OCI-LY7 (cell line): ENCODE measurements at regions not wholly inside any gene's neighbourhood (a gene's known extent, or its start where the extent isn't known, plus 50 kb on each side); places are given as distances from the start of the nearest gene placed in this dataset.

Experiments used
- CTCF ChIP-seq: fragments of 200-600 bp; sonication (generic); conservative IDR thresholded peaks from 2 replicates; pipeline ENCODE4 v1.5.1; 2014; ENCODE audit warnings: mild to moderate bottlenecking, antibody characterized with exemption, low read length, moderate library complexity, mixed read lengths
- EZH2phosphoT487 ChIP-seq: fragments of 200-600 bp; sonication (generic); IDR thresholded peaks from 2 replicates; pipeline ENCODE4 v1.6.1; 2018; ENCODE audit warnings: low read depth, borderline replicate concordance, mild to moderate bottlenecking, mixed run types, antibody characterized with exemption, low read length, moderate library complexity, mixed read lengths

GRCh38 chr2:225930687-225931086 is 531.2 kb downstream of the NYAP2 start:
- TF ChIP-seq CTCF (no peak), EZH2phosphoT487 (no peak)
